ENCODE measurements at regions not wholly inside any gene's neighbourhood (a gene's known extent, or its start where the extent isn't known, plus 50 kb on each side); places are given as distances from the start of the nearest gene placed in this dataset.

- Histone ChIP-seq H3K36me3 (ENCODE audit: control insufficient read depth, insufficient read depth, low read length) (no peaks in the 10 kb centered on the region), H3K27me3 (ENCODE audit: control insufficient read depth, insufficient read depth, low read length) (no peaks in the 10 kb centered on the region), H3K4me3 (ENCODE audit: low read depth, low read length) (no peak overlapping the region)
- no peak for TF ChIP-seq CTCF (IDR thresholded peaks at IDR 0.05; ENCODE audit: insufficient read depth, low read length, severe bottlenecking)
- no peak for DNase-seq (ENCODE audit: low read depth)
- no peak for FAIRE-seq
Observed at GRCh38 chr2:17422061-17422460, 96.2 kb downstream of the RAD51AP2 start.

GRCh38 chr2:17416884-17417391 lies 101.3 kb downstream of the RAD51AP2 start:
- Histone ChIP-seq H3K4me3 (ENCODE audit: low read depth, low read length) (no peak overlapping the region), H3K36me3 (ENCODE audit: control insufficient read depth, insufficient read depth, low read length) (no peaks in the 10 kb centered on the region), H3K27me3 (ENCODE audit: control insufficient read depth, insufficient read depth, low read length) (no peaks in the 10 kb centered on the region)
- DNase-seq (ENCODE audit: low read depth) (peak; percentile 100), FAIRE-seq (no peak)
- TF ChIP-seq CTCF (IDR thresholded peaks at IDR 0.05; ENCODE audit: insufficient read depth, low read length, severe bottlenecking): no peak

GRCh38 chr2:17413036-17413435 lies 105.2 kb downstream of the RAD51AP2 start:
- Histone ChIP-seq H3K4me3 (ENCODE audit: low read depth, low read length) (no peak overlapping the region), H3K27me3 (ENCODE audit: control insufficient read depth, insufficient read depth, low read length) (no peaks in the 10 kb centered on the region), H3K36me3 (ENCODE audit: control insufficient read depth, insufficient read depth, low read length) (no peaks in the 10 kb centered on the region)
- no peak for TF ChIP-seq CTCF (IDR thresholded peaks at IDR 0.05; ENCODE audit: insufficient read depth, low read length, severe bottlenecking)
- DNase-seq (ENCODE audit: low read depth): no peak
- FAIRE-seq: no peak

GRCh38 chr2:17401096-17401495 lies 117.1 kb downstream of the RAD51AP2 start:
- no peaks in the 10 kb centered on the region for H3K27me3 ChIP-seq (ENCODE audit: control insufficient read depth, insufficient read depth, low read length)
- DNase-seq (ENCODE audit: low read depth) (peak; percentile 10), FAIRE-seq (no peak)
- no peaks in the 10 kb centered on the region for H3K36me3 ChIP-seq (ENCODE audit: control insufficient read depth, insufficient read depth, low read length)
- H3K4me3 ChIP-seq (ENCODE audit: low read depth, low read length): no peak overlapping the region
- no peak for TF ChIP-seq CTCF (IDR thresholded peaks at IDR 0.05; ENCODE audit: insufficient read depth, low read length, severe bottlenecking)

GRCh38 chr2:17398770-17399169 lies 119.5 kb downstream of the RAD51AP2 start:
- H3K27me3 ChIP-seq (ENCODE audit: control insufficient read depth, insufficient read depth, low read length): no peaks in the 10 kb centered on the region
- TF ChIP-seq CTCF (IDR thresholded peaks at IDR 0.05; ENCODE audit: insufficient read depth, low read length, severe bottlenecking): no peak
- no peaks in the 10 kb centered on the region for H3K36me3 ChIP-seq (ENCODE audit: control insufficient read depth, insufficient read depth, low read length)
- DNase-seq (ENCODE audit: low read depth): no peak
- no peak for FAIRE-seq
- H3K4me3 ChIP-seq (ENCODE audit: low read depth, low read length): no peak overlapping the region

GRCh38 chr2:17388798-17389197 lies 129.4 kb downstream of the RAD51AP2 start:
- Histone ChIP-seq H3K4me3 (ENCODE audit: low read depth, low read length) (no peak overlapping the region), H3K27me3 (ENCODE audit: control insufficient read depth, insufficient read depth, low read length) (no peaks in the 10 kb centered on the region), H3K36me3 (ENCODE audit: control insufficient read depth, insufficient read depth, low read length) (no peaks in the 10 kb centered on the region)
- DNase-seq (ENCODE audit: low read depth) (peak; percentile 43), FAIRE-seq (no peak)
- TF ChIP-seq CTCF (IDR thresholded peaks at IDR 0.05; ENCODE audit: insufficient read depth, low read length, severe bottlenecking): no peak

Data from bronchial epithelial cell (primary cell).